ENCODE measurements at regions not wholly inside any gene's neighbourhood (a gene's known extent, or its start where the extent isn't known, plus 50 kb on each side); places are given as distances from the start of the nearest gene placed in this dataset.

- Histone ChIP-seq H3K4me3 (replicated peaks in 1 of 3; ENCODE audit: low read depth in 2 of 3, low read length in 3 of 3) (peak overlapping the region; percentile 32 to 72 (median 65)), H3K36me3 (replicated peaks in 1 of 2; ENCODE audit: control insufficient read depth in 1 of 2, insufficient read depth in 2 of 2, low read length in 2 of 2) (no peaks in the 10 kb centered on the region), H3K4me1 (ENCODE audit: control insufficient read depth in 1 of 2, insufficient read depth in 2 of 2, low read length in 2 of 2) (peaks cover 39 to 56% of the 10 kb centered on the region in 2 donors), H2AFZ (ENCODE audit: insufficient read depth, low read depth, low read length, poor library complexity, severe bottlenecking) (peak overlapping the region; percentile 46), H3K4me2 (replicated peaks; ENCODE audit: extremely low read depth, low read length, poor library complexity, severe bottlenecking) (peak overlapping the region; percentile 70), H3K27me3 (ENCODE audit: control insufficient read depth in 2 of 2, insufficient read depth in 2 of 2, low read length in 2 of 2) (no peaks in the 10 kb centered on the region), H3K9ac (ENCODE audit: insufficient read depth, low read length, poor library complexity, severe bottlenecking) (peak overlapping the region; percentile 48), H3K27ac (ENCODE audit: low read depth in 1 of 2, low read length in 2 of 2) (peak overlapping the region; percentile 64 to 79), H4K20me1 (ENCODE audit: insufficient read depth, low read length) (no peaks in the 10 kb centered on the region), H3K79me2 (ENCODE audit: insufficient read depth, low read length) (no peaks in the 10 kb centered on the region), H3K9me3 (replicated peaks in 1 of 2; ENCODE audit: control insufficient read depth in 1 of 2, insufficient read depth in 1 of 2, low read length in 2 of 2) (no peaks in the 10 kb centered on the region)
- 0% methylated on average over 4 of the region's 9 CpGs for WGBS (ENCODE audit: insufficient coverage)
- intact Hi-C loops (cut with micrococcal nuclease): loop anchor here in 1 of 2 donors (5.0 kb wide), 1 partner anchor 59 kb away; the partner anchor contains the start of gene SLC8A1
- no peak for TF ChIP-seq CTCF (IDR thresholded peaks at IDR 0.05)
- Mint-ChIP-seq H3K27ac (peak overlapping the region; percentile 86 to 98 (median 95)), H3K9me3 (no peaks in the 10 kb centered on the region), H3K27me3 (ENCODE audit: low read depth in 3 of 3) (peaks cover 0 to 2% (median 0%) of the 10 kb centered on the region in 3 donors), H3K36me3 (no peaks in the 10 kb centered on the region), H3K4me1 (peaks cover 53% of the 10 kb centered on the region), H3K4me3 (peak overlapping the region; percentile 75 to 87)
- peak; percentile 40 to 51 (median 51) for DNase-seq
Measured at GRCh38 chr2:40511661-40512213, 59.8 kb upstream of the SLC8A1 start.

GRCh38 chr2:40512256-40512655, 60.4 kb upstream of the SLC8A1 start:
- Histone ChIP-seq H3K4me3 (replicated peaks in 1 of 3; ENCODE audit: low read depth in 2 of 3, low read length in 3 of 3) (peak overlapping the region; percentile 32 to 72 (median 65)), H3K27ac (ENCODE audit: low read depth in 1 of 2, low read length in 2 of 2) (peak overlapping the region; percentile 64 to 79), H3K4me2 (replicated peaks; ENCODE audit: extremely low read depth, low read length, poor library complexity, severe bottlenecking) (peak overlapping the region; percentile 70), H3K9ac (ENCODE audit: insufficient read depth, low read length, poor library complexity, severe bottlenecking) (peak overlapping the region; percentile 48), H3K27me3 (ENCODE audit: control insufficient read depth in 2 of 2, insufficient read depth in 2 of 2, low read length in 2 of 2) (no peaks in the 10 kb centered on the region), H4K20me1 (ENCODE audit: insufficient read depth, low read length) (no peaks in the 10 kb centered on the region), H3K79me2 (ENCODE audit: insufficient read depth, low read length) (no peaks in the 10 kb centered on the region), H3K9me3 (replicated peaks in 1 of 2; ENCODE audit: control insufficient read depth in 1 of 2, insufficient read depth in 1 of 2, low read length in 2 of 2) (no peaks in the 10 kb centered on the region), H2AFZ (ENCODE audit: insufficient read depth, low read depth, low read length, poor library complexity, severe bottlenecking) (peak overlapping the region; percentile 46), H3K36me3 (replicated peaks in 1 of 2; ENCODE audit: control insufficient read depth in 1 of 2, insufficient read depth in 2 of 2, low read length in 2 of 2) (no peaks in the 10 kb centered on the region), H3K4me1 (ENCODE audit: control insufficient read depth in 1 of 2, insufficient read depth in 2 of 2, low read length in 2 of 2) (peaks cover 39 to 56% of the 10 kb centered on the region in 2 donors)
- H3K27ac Mint-ChIP-seq: peak overlapping the region; percentile 86 to 98 (median 95)
- peaks cover 54% of the 10 kb centered on the region for H3K4me1 Mint-ChIP-seq
- intact Hi-C loops (cut with micrococcal nuclease): loop anchor here in 1 of 2 donors (5.0 kb wide), 1 partner anchor 60 kb away; the partner anchor contains the start of gene SLC8A1
- WGBS (ENCODE audit: insufficient coverage): 95% methylated on average over 5 of the region's 6 CpGs
- peaks cover 0 to under 1% of the 10 kb centered on the region in 2 donors for H3K36me3 Mint-ChIP-seq
- TF ChIP-seq CTCF (IDR thresholded peaks at IDR 0.05): no peak
- no peak for DNase-seq
- no peaks in the 10 kb centered on the region for H3K9me3 Mint-ChIP-seq
- peaks cover 0 to 2% (median 0%) of the 10 kb centered on the region in 3 donors for H3K27me3 Mint-ChIP-seq (ENCODE audit: low read depth in 3 of 3)
- peak overlapping the region; percentile 75 to 87 for H3K4me3 Mint-ChIP-seq
